ENCODE measurements at regions not wholly inside any gene's neighbourhood (a gene's known extent, or its start where the extent isn't known, plus 50 kb on each side); places are given as distances from the start of the nearest gene placed in this dataset.

- no peak for TF ChIP-seq POLR2A (IDR thresholded peaks at IDR 0.05; ENCODE audit: low read length)
- TF ChIP-seq GATA1 (IDR thresholded peaks at IDR 0.05; ENCODE audit: low read depth, low read length) = no peak
Measured at GRCh38 chr1:218739426-218739825, 394.3 kb downstream of the TGFB2 start.
